ENCODE measurements at regions not wholly inside any gene's neighbourhood (a gene's known extent, or its start where the extent isn't known, plus 50 kb on each side); places are given as distances from the start of the nearest gene placed in this dataset.

DNA sequence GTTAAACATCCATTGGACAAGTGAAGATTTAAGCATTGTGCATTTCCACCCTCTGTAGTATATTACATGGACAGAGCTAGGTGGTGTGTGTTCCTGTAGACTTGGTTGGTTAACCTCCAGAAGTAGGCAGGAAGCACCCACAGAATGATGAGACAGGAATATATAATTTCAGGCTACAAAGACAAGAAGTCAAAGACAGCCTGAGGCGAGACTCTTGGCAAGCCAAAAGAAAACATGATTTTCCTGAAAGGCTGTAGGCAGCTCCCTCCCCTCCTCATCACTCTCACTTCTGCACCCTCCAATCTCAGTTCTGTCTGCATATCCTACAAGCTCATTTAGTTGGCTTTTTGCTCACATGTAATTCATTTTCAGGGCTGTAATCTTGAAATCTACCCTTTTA is 110.0 kb upstream of the SLC35B3 start:
- no peak for TF ChIP-seq POLR2AphosphoS5 (IDR thresholded peaks at IDR 0.05; ENCODE audit: insufficient read depth in 1 of 2, low read depth in 1 of 2)
- TF ChIP-seq, protein P1, sequence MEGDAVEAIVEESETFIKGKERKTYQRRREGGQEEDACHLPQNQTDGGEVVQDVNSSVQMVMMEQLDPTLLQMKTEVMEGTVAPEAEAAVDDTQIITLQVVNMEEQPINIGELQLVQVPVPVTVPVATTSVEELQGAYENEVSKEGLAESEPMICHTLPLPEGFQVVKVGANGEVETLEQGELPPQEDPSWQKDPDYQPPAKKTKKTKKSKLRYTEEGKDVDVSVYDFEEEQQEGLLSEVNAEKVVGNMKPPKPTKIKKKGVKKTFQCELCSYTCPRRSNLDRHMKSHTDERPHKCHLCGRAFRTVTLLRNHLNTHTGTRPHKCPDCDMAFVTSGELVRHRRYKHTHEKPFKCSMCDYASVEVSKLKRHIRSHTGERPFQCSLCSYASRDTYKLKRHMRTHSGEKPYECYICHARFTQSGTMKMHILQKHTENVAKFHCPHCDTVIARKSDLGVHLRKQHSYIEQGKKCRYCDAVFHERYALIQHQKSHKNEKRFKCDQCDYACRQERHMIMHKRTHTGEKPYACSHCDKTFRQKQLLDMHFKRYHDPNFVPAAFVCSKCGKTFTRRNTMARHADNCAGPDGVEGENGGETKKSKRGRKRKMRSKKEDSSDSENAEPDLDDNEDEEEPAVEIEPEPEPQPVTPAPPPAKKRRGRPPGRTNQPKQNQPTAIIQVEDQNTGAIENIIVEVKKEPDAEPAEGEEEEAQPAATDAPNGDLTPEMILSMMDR (IDR thresholded peaks at IDR 0.05): no peak
- no peak for TF ChIP-seq POLR2A (IDR thresholded peaks at IDR 0.05)

Data from vagina (tissue), 2 donors.